Breast epithelium (tissue), 3 donors: ENCODE measurements at regions not wholly inside any gene's neighbourhood (a gene's known extent, or its start where the extent isn't known, plus 50 kb on each side); places are given as distances from the start of the nearest gene placed in this dataset.

Experiments used
- POLR2A ChIP-seq: fragments of 450-650 bp; IDR thresholded peaks from one replicate; pipeline ENCODE4 v1.6.1; 2016; ENCODE audit warnings: antibody characterized with exemption, mild to moderate bottlenecking, moderate library complexity
- POLR2AphosphoS5 ChIP-seq, 3 donors: sonication (generic); formaldehyde crosslinking; IDR thresholded peaks; one replicate each; pipeline ENCODE4 v1.6.1; 2017; ENCODE audit warnings: antibody characterized with exemption in 3 of 3
- TF ChIP-seq, protein P1 (sequence below), 3 donors: fragments of 450-650 bp; IDR thresholded peaks; one replicate each; pipeline ENCODE4 v1.5.1; 2016 to 2017; ENCODE audit warnings: antibody characterized with exemption in 3 of 3, mild to moderate bottlenecking in 3 of 3, moderate library complexity in 3 of 3

- TF ChIP-seq, protein P1, sequence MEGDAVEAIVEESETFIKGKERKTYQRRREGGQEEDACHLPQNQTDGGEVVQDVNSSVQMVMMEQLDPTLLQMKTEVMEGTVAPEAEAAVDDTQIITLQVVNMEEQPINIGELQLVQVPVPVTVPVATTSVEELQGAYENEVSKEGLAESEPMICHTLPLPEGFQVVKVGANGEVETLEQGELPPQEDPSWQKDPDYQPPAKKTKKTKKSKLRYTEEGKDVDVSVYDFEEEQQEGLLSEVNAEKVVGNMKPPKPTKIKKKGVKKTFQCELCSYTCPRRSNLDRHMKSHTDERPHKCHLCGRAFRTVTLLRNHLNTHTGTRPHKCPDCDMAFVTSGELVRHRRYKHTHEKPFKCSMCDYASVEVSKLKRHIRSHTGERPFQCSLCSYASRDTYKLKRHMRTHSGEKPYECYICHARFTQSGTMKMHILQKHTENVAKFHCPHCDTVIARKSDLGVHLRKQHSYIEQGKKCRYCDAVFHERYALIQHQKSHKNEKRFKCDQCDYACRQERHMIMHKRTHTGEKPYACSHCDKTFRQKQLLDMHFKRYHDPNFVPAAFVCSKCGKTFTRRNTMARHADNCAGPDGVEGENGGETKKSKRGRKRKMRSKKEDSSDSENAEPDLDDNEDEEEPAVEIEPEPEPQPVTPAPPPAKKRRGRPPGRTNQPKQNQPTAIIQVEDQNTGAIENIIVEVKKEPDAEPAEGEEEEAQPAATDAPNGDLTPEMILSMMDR (IDR thresholded peaks at IDR 0.05): no peak
- TF ChIP-seq POLR2A (no peak), POLR2AphosphoS5 (IDR thresholded peaks at IDR 0.05) (no peak)
Measured at GRCh38 chr6:14287707-14288106, 170.1 kb downstream of the CD83 start.
